Lower leg skin (tissue), 4 donors: ENCODE measurements at regions not wholly inside any gene's neighbourhood (a gene's known extent, or its start where the extent isn't known, plus 50 kb on each side); places are given as distances from the start of the nearest gene placed in this dataset.

Source experiments
- DNase-seq, 2 donors: peaks; one replicate each; pipeline ENCODE4 v3.0.0-alpha.2; 2019; ENCODE audit warnings: low spot score in 2 of 2
- H3K4me3 ChIP-seq: fragments of 200-600 bp; sonication (generic); 2 replicates; pipeline ENCODE4 v1.5.1; 2017; ENCODE audit warnings: mild to moderate bottlenecking, low read depth; ENCODE audit not compliant: poor library complexity, severe bottlenecking
- CTCF ChIP-seq, 3 donors: fragments of 450-650 bp; IDR thresholded peaks; one replicate each; pipeline ENCODE4 v1.5.1; 2016; ENCODE audit warnings: antibody characterized with exemption in 3 of 3, mild to moderate bottlenecking in 3 of 3, moderate library complexity in 2 of 3
- POLR2A ChIP-seq, 2 donors: fragments of 450-650 bp; IDR thresholded peaks; one replicate each; pipeline ENCODE4 v1.6.1; 2016 to 2017; ENCODE audit warnings: antibody characterized with exemption in 2 of 2, mild to moderate bottlenecking in 1 of 2, moderate library complexity in 1 of 2
- WGBS, 2 donors: methylation state at CpG; one replicate each; pipeline ENCODE4 v1.1.5; 2018; 5-methylcytosine and 5-hydroxymethylcytosine counted together
- intact Hi-C: fragments of 100-400 bp; cut with DNase I; formaldehyde crosslinking; loops from one replicate; pipeline ENCODE4 v1.15.0; 2023; ENCODE audit warnings: low total_unique reads

- 56 to 74% methylated on average over 2 of the region's 2 CpGs for WGBS, 2 donors
- intact Hi-C loops: no loop called here
- TF ChIP-seq POLR2A (IDR thresholded peaks at IDR 0.05): no peak
- no peak for TF ChIP-seq CTCF (IDR thresholded peaks at IDR 0.05)
- DNase-seq: no peak
- H3K4me3 ChIP-seq: no peak overlapping the region
Observed at GRCh38 chr14:22036541-22037239, 363.1 kb upstream of the OR4E1 start.

- H3K4me3 ChIP-seq: no peak overlapping the region
- TF ChIP-seq CTCF (IDR thresholded peaks at IDR 0.05) (no peak), POLR2A (IDR thresholded peaks at IDR 0.05) (no peak)
- WGBS, 2 donors: 52 to 62% methylated on average over 2 of the region's 2 CpGs
- intact Hi-C loops: no loop called here
- no peak for DNase-seq
Observed at GRCh38 chr14:22026527-22026926, 352.9 kb upstream of the OR4E1 start.

GRCh38 chr14:22025879-22026278, 352.3 kb upstream of the OR4E1 start:
- intact Hi-C loops: no loop called here
- 75 to 83% methylated on average over 1 of the region's 1 CpG for WGBS, 2 donors
- TF ChIP-seq CTCF (IDR thresholded peaks at IDR 0.05) (no peak), POLR2A (IDR thresholded peaks at IDR 0.05) (no peak)
- no peak overlapping the region for H3K4me3 ChIP-seq
- no peak for DNase-seq

GRCh38 chr14:22024137-22024536, 350.5 kb upstream of the OR4E1 start:
- 14 to 18% methylated on average over 1 of the region's 1 CpG for WGBS, 2 donors
- DNase-seq: no peak
- no peak for TF ChIP-seq CTCF (IDR thresholded peaks at IDR 0.05)
- TF ChIP-seq POLR2A (IDR thresholded peaks at IDR 0.05): no peak
- intact Hi-C loops: no loop called here
- H3K4me3 ChIP-seq: no peak overlapping the region

- intact Hi-C loops: no loop called here
- TF ChIP-seq CTCF (IDR thresholded peaks at IDR 0.05) (no peak), POLR2A (IDR thresholded peaks at IDR 0.05) (no peak)
- DNase-seq: no peak
- WGBS, 2 donors: 77 to 89% methylated on average over 1 of the region's 1 CpG
- H3K4me3 ChIP-seq: no peak overlapping the region
Observed at GRCh38 chr14:22018890-22019289, 345.3 kb upstream of the OR4E1 start.

- no peak for DNase-seq
- TF ChIP-seq CTCF (IDR thresholded peaks at IDR 0.05) (no peak), POLR2A (IDR thresholded peaks at IDR 0.05) (no peak)
- no peak overlapping the region for H3K4me3 ChIP-seq
- WGBS, 2 donors: 15 to 38% methylated on average over 2 of the region's 3 CpGs
- intact Hi-C loops: no loop called here
Observed at GRCh38 chr14:22012452-22012851, 338.8 kb upstream of the OR4E1 start.
